Mesodermal cell (in vitro differentiated cells): ENCODE measurements at regions not wholly inside any gene's neighbourhood (a gene's known extent, or its start where the extent isn't known, plus 50 kb on each side); places are given as distances from the start of the nearest gene placed in this dataset.

Experiments
- H3K27ac ChIP-seq: 2 replicates; pipeline ENCODE4 v1.7.0; 2013; ENCODE audit warnings: mild to moderate bottlenecking, low read depth, low read length, moderate library complexity; ENCODE audit not compliant: severe bottlenecking
- H3K36me3 ChIP-seq: 2 replicates; pipeline ENCODE4 v1.7.1; 2013; ENCODE audit warnings: mild to moderate bottlenecking, low read length, moderate library complexity; ENCODE audit not compliant: control insufficient read depth, insufficient read depth
- H3K4me1 ChIP-seq: one replicate; pipeline ENCODE4 v1.7.1; 2013; ENCODE audit warnings: mild to moderate bottlenecking, low read length; ENCODE audit not compliant: insufficient read depth, control insufficient read depth, poor library complexity, severe bottlenecking
- H3K4me3 ChIP-seq: 2 replicates; pipeline ENCODE4 v1.7.0; 2013; ENCODE audit warnings: low read length, control low read depth, mild to moderate bottlenecking; ENCODE audit not compliant: insufficient read depth, poor library complexity, severe bottlenecking; ENCODE audit errors: extremely low read depth
- H3K9me3 ChIP-seq: 2 replicates; pipeline ENCODE4 v1.7.1; 2013; ENCODE audit warnings: mild to moderate bottlenecking, low read length, moderate library complexity; ENCODE audit not compliant: control insufficient read depth
- WGBS, 2 experiments: methylation state at CpG; one replicate each; pipeline ENCODE4 v1.1.5; 2013; ENCODE audit warnings: missing lambda C conversion rate in 2 of 2; ENCODE audit not compliant: insufficient coverage in 2 of 2; 5-methylcytosine and 5-hydroxymethylcytosine counted together

GRCh38 chr1:232096751-232097150, 470.2 kb downstream of the DISC1 start:
- Histone ChIP-seq H3K4me1 (no peaks in the 10 kb centered on the region), H3K4me3 (no peak overlapping the region), H3K27ac (no peak overlapping the region), H3K36me3 (no peaks in the 10 kb centered on the region), H3K9me3 (peaks cover 7% of the 10 kb centered on the region)
- 75 to 77% methylated on average over 1 to 3 of the region's 3 CpGs for WGBS, 2 experiments
